ES-I3 (cell line): ENCODE measurements at regions not wholly inside any gene's neighbourhood (a gene's known extent, or its start where the extent isn't known, plus 50 kb on each side); places are given as distances from the start of the nearest gene placed in this dataset.

Experiments used
- H3K36me3 ChIP-seq: 2 replicates; pipeline ENCODE4 v1.6.1; 2013; ENCODE audit warnings: mild to moderate bottlenecking, low read length, control low read depth, moderate library complexity; ENCODE audit not compliant: insufficient read depth
- H3K4me1 ChIP-seq: 2 replicates; pipeline ENCODE4 v1.6.1; 2013; ENCODE audit warnings: mild to moderate bottlenecking, control low read depth, low read length; ENCODE audit not compliant: insufficient read depth
- H3K9ac ChIP-seq: 2 replicates; pipeline ENCODE4 v1.6.1; 2013; ENCODE audit warnings: low read depth, mild to moderate bottlenecking, low read length, moderate library complexity
- H3K9me3 ChIP-seq: 2 replicates; pipeline ENCODE4 v1.6.1; 2013; ENCODE audit warnings: mild to moderate bottlenecking, low read length, moderate library complexity; ENCODE audit not compliant: control insufficient read depth, insufficient read depth

DNA sequence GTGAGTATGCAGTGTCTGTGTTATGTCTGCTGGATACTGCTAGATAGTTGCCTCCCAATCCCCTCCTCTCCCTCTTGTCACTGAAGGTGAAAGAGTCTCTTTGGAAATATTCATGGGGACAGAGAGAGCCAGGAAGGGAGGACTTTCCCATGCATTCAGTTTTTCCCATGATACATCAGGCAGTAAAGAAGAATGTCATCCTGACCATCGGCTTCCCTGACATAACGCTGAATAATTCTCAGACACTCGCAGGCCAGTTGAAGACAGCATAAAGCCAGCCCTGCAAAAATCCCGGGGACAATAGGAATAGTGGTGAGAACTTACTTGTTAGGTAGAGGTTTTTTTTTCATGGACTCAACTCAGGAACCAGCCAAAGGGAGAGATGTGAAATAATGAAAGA lies 58.1 kb downstream of the KLF4 start:
- Histone ChIP-seq H3K9ac (no peak overlapping the region), H3K4me1 (no peaks in the 10 kb centered on the region)

DNA sequence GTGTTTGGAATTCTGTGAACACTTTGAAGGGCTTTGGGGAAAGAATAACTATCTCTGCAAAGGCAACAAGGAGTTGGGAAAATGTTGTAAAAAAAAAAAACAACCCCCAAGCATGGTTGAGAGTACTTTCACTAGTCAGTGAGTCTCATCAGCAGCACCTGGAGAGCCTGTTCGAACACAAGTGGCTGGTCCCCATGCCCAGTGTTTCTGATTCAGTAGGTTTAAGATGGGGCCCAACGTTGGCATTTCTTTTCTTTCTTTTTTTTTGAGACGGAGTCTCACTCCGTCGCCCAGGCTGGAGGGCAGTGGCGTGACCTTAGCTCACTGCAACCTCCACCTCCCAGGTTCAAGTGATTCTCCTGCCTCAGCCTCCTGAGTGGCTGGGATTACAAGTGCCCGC lies 59.5 kb downstream of the KLF4 start:
- Histone ChIP-seq H3K9ac (no peak overlapping the region), H3K36me3 (no peaks in the 10 kb centered on the region), H3K9me3 (no peaks in the 10 kb centered on the region), H3K4me1 (no peaks in the 10 kb centered on the region)

More for the DNA sequence above, 58.1 kb downstream of the KLF4 start:
- Histone ChIP-seq H3K36me3 (no peaks in the 10 kb centered on the region), H3K9me3 (no peaks in the 10 kb centered on the region)

DNA sequence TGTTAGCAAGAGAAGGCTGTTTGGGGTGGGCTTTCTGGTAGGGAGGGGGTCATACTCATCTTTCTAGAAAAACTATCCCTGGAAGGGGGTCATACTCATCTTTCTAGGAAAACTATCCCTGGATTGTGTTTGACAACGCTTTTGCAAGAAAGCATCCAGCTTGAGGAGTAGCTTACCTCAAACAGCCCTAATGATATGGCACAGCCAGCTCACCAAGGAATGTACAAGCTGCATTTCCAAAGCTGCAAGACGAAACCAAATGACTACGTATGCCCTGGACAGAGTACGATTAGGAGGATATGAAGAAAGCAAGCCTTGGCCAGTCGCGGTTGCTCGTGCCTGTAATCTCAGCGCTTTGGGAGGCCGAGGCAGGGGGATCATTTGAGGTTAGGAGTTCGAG lies 63.4 kb downstream of the KLF4 start:
- Histone ChIP-seq H3K36me3 (no peaks in the 10 kb centered on the region), H3K9ac (no peak overlapping the region), H3K9me3 (no peaks in the 10 kb centered on the region), H3K4me1 (peaks cover 3% of the 10 kb centered on the region; the same call in 1 of the 2 replicates)

DNA sequence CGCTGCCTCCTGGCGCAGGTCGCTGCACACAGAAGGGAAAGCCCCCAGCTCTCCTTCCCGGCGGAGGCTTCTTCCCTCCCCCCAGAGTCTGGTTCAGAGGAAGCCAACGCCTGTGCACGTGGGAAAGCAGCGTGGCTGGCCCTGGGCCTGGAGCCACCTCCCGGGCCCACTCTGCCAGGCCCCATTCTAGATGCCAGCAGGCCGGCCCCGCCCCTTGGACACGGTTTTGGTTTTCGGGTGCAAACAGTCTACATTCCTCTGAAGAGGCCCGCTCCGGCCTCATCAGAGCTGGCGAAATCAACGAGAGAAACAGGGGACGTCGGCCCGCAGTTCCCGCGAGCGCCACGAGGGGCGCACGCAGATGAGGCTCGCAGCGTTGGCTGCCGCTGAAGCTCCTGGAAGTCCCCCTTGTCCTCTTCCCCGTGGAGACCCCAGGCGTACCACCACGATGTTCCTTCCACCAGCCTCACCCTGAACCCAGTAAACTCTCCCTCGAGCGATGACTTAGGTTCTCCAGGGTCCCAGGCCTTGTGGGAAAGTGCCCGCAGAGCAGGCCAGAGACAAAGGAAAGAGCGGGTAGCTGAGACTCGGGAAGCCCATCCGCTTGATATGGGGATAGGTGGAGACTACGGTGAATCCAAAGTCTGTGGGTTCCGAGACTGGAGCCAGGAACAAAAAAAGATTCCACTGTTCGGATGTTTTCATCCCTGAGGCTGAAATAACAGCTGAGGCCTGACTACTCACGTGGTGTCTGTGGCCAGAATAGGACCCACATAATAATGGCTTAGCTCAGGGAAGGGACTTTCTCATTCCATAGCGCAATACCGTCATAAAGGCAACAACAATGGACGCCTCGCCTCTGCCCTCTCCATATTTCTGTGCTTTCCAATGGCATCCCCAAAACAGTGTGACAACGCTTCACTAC lies 64.2 kb downstream of the KLF4 start:
- Histone ChIP-seq H3K9ac (peak overlapping the region; percentile 30; the same call in 1 of the 2 replicates), H3K36me3 (no peaks in the 10 kb centered on the region), H3K4me1 (peaks cover 3% of the 10 kb centered on the region; the same call in 1 of the 2 replicates), H3K9me3 (no peaks in the 10 kb centered on the region)

DNA sequence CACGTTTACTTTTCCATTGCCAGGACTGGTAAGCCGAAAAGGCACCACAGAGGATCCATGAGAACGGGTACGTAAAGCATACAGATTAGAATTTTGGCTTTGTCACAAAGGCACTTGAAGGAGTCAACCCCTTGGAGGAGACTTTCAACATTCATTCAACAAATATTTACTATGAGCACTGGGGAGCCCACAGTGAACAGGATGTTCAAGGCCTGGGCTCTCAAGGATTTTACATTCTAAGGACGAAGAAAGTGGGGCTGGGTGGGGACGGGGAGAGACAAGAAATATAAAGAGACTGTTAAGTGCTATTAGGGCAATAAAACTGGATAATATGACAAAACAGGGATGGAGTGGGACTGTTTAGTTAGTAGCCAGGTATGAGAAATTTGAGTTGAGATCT lies 66.0 kb downstream of the KLF4 start:
- Histone ChIP-seq H3K36me3 (no peaks in the 10 kb centered on the region), H3K9me3 (no peaks in the 10 kb centered on the region), H3K4me1 (peaks cover 3% of the 10 kb centered on the region; the same call in 1 of the 2 replicates), H3K9ac (no peak overlapping the region)

DNA sequence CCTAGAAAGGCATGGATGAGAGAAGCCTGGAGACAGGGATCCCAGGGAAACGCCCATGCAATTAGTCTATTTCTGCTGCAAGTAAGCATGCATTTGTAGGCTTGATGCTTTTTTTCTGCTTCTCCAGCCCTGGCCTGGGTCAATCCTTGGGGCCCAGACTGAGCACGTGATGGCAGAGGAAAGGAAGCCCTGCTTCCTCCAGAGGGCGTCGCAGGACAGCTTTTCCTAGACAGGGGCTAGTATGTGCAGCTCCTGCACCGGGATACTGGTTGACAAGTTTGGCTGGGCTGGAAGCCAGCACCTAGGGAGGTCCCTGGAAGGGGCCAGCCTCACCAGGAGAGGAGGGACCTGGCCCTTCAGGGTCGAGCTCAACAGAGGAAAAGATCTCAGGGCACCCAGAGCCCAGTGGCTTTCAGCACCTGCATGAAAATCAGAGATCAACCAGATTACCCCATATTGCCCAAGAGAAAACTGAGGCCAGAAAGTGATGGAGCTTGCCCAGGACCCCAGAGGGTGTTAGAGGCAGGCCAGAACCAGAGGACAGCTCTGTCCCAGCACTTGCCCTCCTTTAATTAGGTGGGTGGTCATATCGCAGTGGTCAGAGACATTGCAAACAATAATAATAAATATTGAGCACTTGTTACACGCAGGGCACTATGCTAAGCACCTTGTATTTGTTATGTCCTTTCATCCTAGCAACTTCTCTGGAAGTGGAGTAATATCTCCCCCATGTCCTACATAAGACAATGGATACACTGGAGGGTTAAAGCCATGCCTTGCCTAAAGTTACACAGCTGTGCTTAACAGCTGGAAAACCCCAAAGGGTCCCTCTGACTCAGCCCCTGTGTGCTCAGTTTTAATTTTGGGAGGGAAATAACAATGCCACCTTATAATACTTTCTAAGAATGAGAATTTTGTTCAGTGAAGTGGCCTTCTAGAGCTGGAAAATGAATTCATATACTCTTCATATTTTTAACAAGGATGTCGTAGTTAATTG lies 67.1 kb downstream of the KLF4 start:
- Histone ChIP-seq H3K36me3 (no peaks in the 10 kb centered on the region), H3K9me3 (no peaks in the 10 kb centered on the region), H3K4me1 (peaks cover 3% of the 10 kb centered on the region; the same call in 1 of the 2 replicates), H3K9ac (no peak overlapping the region)

DNA sequence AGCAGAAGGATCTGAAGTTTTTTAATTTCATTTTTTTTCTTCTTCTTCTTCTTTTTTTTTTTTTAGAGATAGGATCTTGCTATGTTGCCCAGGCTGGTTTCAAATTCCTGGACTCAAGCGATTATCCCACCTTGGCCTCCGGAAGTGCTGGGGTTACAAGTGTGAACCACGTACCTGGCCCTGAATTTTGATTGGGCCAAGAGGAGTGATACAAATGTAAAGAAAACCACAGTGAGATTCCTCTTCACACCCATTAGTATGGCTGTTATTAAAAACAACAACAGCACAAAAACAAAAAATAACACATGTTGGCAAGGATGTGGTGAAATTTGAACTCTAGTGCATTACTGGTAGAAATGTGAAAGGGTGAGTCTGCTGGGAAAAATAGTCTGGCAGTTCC lies 79.1 kb downstream of the KLF4 start:
- H3K36me3 ChIP-seq: no peaks in the 10 kb centered on the region
- H3K9me3 ChIP-seq: no peaks in the 10 kb centered on the region
- no peak overlapping the region for H3K9ac ChIP-seq
- no peaks in the 10 kb centered on the region for H3K4me1 ChIP-seq

DNA sequence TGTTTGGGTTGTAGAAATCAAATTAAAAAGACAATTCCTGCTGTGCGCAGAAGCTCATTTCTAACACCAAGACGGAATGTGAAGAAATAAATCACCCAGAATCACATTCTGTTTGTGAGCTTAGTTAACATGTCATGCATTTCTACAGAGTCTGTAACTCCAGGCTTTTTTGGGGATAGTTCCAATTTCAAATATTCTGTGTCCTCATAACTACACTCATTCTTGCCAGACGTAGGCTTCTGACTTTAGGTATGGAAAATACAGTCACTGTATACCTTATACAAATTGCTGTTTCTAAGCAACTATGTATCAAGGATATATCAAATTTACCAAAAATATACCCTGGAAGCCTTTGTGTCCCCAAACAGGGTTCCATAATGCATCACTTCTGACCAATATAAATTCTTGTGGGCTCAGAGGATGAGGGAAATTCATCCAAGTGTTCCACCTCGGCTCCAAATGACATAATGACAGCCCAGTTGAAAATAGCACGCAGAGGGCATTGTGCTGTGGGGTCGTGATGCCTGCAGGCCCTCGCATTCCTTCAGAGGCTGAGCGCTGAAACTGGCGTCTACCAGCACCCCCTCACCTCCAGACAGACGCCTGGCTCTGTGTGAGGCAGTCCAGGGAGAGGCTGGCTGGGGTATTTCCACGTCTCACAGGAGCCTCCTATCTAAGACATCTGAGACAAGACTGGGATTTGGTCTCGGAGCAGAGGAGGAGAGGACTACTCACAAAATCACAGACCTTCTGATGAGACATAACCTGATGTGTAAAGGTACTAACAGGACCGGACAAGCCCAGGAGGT lies 79.8 kb downstream of the KLF4 start:
- Histone ChIP-seq H3K4me1 (no peaks in the 10 kb centered on the region), H3K36me3 (no peaks in the 10 kb centered on the region), H3K9ac (no peak overlapping the region), H3K9me3 (no peaks in the 10 kb centered on the region)

DNA sequence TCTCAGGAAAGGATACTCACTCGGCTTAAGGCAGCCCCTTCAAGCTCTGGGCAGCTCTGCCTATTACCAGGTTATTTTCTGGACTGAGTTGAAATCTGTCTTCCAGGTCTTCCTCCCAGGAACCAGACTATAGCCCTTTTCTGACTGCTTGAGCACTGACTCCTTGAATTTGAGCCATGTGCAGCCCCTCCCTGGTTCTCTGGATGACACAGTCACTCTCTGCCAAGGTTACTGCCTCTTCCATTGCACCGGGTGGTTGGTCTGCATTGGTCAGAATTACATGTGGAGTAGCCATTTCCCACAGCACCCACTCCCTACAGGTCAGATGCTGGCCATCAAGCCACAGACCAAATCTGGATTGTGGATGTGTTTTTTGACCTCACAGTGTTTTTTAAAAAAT lies 81.9 kb downstream of the KLF4 start:
- no peak overlapping the region for H3K9ac ChIP-seq
- H3K36me3 ChIP-seq: no peaks in the 10 kb centered on the region
- no peaks in the 10 kb centered on the region for H3K4me1 ChIP-seq
- H3K9me3 ChIP-seq: no peaks in the 10 kb centered on the region

DNA sequence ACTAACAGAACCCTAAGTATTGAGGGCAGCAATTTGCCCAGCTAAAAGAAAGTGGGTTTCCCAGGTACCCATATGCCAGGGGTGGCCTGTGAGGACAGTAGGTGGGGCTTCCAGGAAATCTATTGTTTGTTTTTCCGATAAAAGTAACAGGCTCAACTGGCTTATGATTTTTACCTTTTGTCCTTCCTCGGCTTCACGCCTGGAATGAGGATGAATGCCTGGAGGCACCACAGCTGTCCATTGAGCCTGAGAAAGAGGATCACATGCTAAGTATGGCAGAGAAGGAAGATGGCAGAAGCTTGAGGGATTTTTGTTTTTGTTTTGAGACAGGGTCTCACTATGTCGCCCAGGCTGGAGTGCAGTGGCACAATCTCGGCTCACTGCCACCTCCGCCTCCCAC lies 84.1 kb downstream of the KLF4 start:
- H3K4me1 ChIP-seq: no peaks in the 10 kb centered on the region
- H3K36me3 ChIP-seq: no peaks in the 10 kb centered on the region
- no peaks in the 10 kb centered on the region for H3K9me3 ChIP-seq
- no peak overlapping the region for H3K9ac ChIP-seq

DNA sequence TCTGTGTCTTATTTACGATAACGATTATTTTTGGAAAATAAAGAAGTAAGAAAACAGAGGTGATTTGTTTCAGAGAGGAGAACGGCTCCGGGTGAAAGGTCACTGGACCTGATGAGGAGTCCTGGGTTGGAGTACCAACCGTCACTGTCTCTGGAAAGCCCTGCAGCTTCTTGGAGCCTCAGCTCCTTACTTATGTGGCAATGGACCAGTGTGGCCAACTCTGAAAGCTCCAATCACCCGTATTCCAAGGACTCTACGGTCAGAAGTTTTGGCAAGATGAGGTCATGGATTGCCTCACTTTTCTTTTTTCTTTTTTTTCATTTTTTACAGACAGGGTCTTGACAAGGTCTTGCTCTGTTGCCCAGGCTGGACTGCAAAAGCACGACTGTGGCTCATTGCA lies 84.8 kb downstream of the KLF4 start:
- Histone ChIP-seq H3K36me3 (no peaks in the 10 kb centered on the region), H3K4me1 (no peaks in the 10 kb centered on the region), H3K9me3 (no peaks in the 10 kb centered on the region; the same call in 1 of the 2 replicates), H3K9ac (no peak overlapping the region)

DNA sequence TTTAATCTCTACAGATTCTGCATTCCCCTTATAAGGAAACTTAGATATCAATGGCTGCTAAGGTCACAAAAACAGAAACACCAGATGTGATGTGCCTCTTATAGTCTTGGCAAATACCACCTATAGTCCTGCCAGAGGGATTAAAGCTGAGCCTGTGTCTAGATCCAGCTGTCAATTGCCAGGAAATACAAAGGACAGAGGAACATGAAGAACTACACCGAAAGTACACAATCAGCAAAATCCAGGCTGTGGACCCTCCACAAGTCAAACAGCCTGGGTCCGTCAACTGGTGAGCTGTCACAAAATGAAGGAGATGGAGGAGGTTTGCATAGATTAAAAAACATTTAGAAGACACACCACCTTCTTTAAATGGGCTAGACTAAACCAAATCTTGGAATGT lies 85.4 kb downstream of the KLF4 start:
- H3K9me3 ChIP-seq: no peaks in the 10 kb centered on the region; the same call in 1 of the 2 replicates
- H3K36me3 ChIP-seq: no peaks in the 10 kb centered on the region
- no peak overlapping the region for H3K9ac ChIP-seq
- no peaks in the 10 kb centered on the region for H3K4me1 ChIP-seq

DNA sequence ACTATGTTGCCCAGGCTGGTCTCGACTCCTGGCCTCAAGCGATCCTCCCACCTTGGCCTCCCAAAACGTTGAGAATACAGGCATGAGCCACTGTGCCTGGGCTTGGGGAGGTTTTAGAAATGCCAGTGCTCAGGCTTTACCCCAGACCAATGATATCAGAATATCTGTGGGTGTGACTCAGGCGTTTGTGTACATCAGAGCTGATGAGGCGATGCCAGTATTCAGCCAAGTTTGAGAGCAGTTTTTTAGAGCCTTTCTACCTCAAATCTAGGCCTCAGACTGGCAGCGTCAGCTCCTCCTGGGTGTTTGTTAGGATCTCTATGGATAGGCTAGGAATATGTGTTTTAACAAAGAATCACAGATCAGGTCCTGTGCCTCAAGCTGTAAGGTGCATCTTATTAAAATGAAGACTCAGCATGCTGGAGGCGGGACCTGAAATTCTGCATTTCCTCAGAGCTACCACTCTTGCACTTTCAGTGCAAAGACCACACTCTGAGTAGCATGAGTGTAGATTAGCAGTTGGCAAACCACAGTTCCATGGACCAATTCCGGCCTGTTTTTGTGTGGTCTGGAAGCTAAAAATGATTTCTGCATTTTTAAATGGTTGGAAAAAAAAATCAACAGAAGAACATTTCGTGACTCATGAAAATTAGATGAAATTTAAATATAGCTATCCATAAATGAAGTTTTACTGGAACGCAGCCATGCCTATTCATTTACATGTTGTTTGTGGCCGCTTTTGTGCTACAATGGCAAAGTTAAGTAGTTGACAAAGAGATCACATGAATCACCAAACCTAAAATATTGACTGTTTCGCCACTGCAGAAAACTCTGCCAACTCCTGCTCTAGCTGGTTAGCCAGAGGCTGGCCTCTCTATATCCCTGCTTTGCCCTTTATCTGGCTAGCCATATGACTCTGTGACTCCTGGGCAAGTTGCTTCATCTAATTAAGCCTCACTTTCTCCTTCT lies 92.2 kb downstream of the KLF4 start:
- no peak overlapping the region for H3K9ac ChIP-seq
- no peaks in the 10 kb centered on the region; the same call in 1 of the 2 replicates for H3K9me3 ChIP-seq
- H3K4me1 ChIP-seq: peaks cover 3% of the 10 kb centered on the region; the same call in 1 of the 2 replicates
- H3K36me3 ChIP-seq: no peaks in the 10 kb centered on the region
